HPDE6-E6E7 (cell line): ENCODE measurements at regions not wholly inside any gene's neighbourhood (a gene's known extent, or its start where the extent isn't known, plus 50 kb on each side); places are given as distances from the start of the nearest gene placed in this dataset.
"Not testable (repeated sequence)": the region's sequence is repeated elsewhere in the genome, so short reads cannot be mapped to it uniquely, and the experiment has no call there.

Experiments
- DNase-seq: peaks from one replicate; pipeline ENCODE4 v3.0.0; 2011; ENCODE audit warnings: missing footprints; ENCODE audit errors: extremely low spot score

- DNase-seq, result no peak
These were observed 293.9 kb downstream of the TUSC7 start for GRCh38 chr3:117003501-117003900.

GRCh38 chr3:117005274-117005673, 295.7 kb downstream of the TUSC7 start:
- no peak for DNase-seq

- no peak for DNase-seq
These were observed 296.4 kb downstream of the TUSC7 start for GRCh38 chr3:117005911-117006522.

- DNase-seq, result no peak
These were observed 300.7 kb downstream of the TUSC7 start for GRCh38 chr3:117010318-117010717.

GRCh38 chr3:117011687-117012250, 302.2 kb downstream of the TUSC7 start:
- DNase-seq, result no peak

GRCh38 chr3:117016378-117016777, 306.8 kb downstream of the TUSC7 start:
- DNase-seq, result no peak

GRCh38 chr3:117017135-117017894, 307.7 kb downstream of the TUSC7 start:
- DNase-seq, result no peak

GRCh38 chr3:117018655-117019054, 309.1 kb downstream of the TUSC7 start:
- no peak for DNase-seq

- peak; percentile 25 for DNase-seq
These were observed 309.6 kb downstream of the TUSC7 start for GRCh38 chr3:117019082-117019713.

- DNase-seq, result no peak
These were observed 316.8 kb downstream of the TUSC7 start for GRCh38 chr3:117026401-117026800.

GRCh38 chr3:117035745-117036144, 326.2 kb downstream of the TUSC7 start:
- DNase-seq, result no peak

GRCh38 chr3:117036259-117036799, 326.8 kb downstream of the TUSC7 start:
- no peak for DNase-seq

- peak; percentile 5 for DNase-seq
These were observed 335.6 kb downstream of the TUSC7 start for GRCh38 chr3:117045143-117045542.

- DNase-seq, result no peak
These were observed 338.5 kb downstream of the TUSC7 start for GRCh38 chr3:117047951-117048705.

- DNase-seq, result no peak
These were observed 342.8 kb downstream of the TUSC7 start for GRCh38 chr3:117052395-117052794.

- no peak for DNase-seq
These were observed 345.0 kb downstream of the TUSC7 start for GRCh38 chr3:117054556-117054955.

- not testable (repeated sequence) for DNase-seq
These were observed 347.4 kb downstream of the TUSC7 start for GRCh38 chr3:117056946-117057345.

GRCh38 chr3:117059067-117059955, 349.7 kb downstream of the TUSC7 start:
- peak; percentile 10 for DNase-seq

- no peak for DNase-seq
These were observed 350.3 kb downstream of the TUSC7 start for GRCh38 chr3:117059956-117060270.

- no peak for DNase-seq
These were observed 354.4 kb downstream of the TUSC7 start for GRCh38 chr3:117063930-117064329.

- DNase-seq, result no peak
These were observed 358.7 kb downstream of the TUSC7 start for GRCh38 chr3:117068301-117068700.
